ENCODE measurements at regions not wholly inside any gene's neighbourhood (a gene's known extent, or its start where the extent isn't known, plus 50 kb on each side); places are given as distances from the start of the nearest gene placed in this dataset.

GRCh38 chr10:56728349-56728748 lies 367.3 kb upstream of the ZWINT start:
- Mint-ChIP-seq H3K36me3 (ENCODE audit: low read depth) (no peaks in the 10 kb centered on the region), H3K27me3 (ENCODE audit: low read depth) (no peaks in the 10 kb centered on the region), H3K4me3 (no peak overlapping the region), H3K4me1 (ENCODE audit: low read depth) (no peaks in the 10 kb centered on the region), H3K27ac (no peak overlapping the region), H3K9me3 (peaks cover 26% of the 10 kb centered on the region)

- no peaks in the 10 kb centered on the region for H3K4me1 Mint-ChIP-seq (ENCODE audit: low read depth)
- H3K27me3 Mint-ChIP-seq (ENCODE audit: low read depth), result no peaks in the 10 kb centered on the region
- no peaks in the 10 kb centered on the region for H3K36me3 Mint-ChIP-seq (ENCODE audit: low read depth)
- no peak overlapping the region for H3K27ac Mint-ChIP-seq
- H3K9me3 Mint-ChIP-seq, result peaks cover 14% of the 10 kb centered on the region
- H3K4me3 Mint-ChIP-seq, result no peak overlapping the region
Observed at GRCh38 chr10:56722912-56723311, 361.9 kb upstream of the ZWINT start.

- H3K27ac Mint-ChIP-seq, result no peak overlapping the region
- no peaks in the 10 kb centered on the region for H3K27me3 Mint-ChIP-seq (ENCODE audit: low read depth)
- H3K4me1 Mint-ChIP-seq (ENCODE audit: low read depth), result no peaks in the 10 kb centered on the region
- H3K4me3 Mint-ChIP-seq, result no peak overlapping the region
- no peaks in the 10 kb centered on the region for H3K36me3 Mint-ChIP-seq (ENCODE audit: low read depth)
- H3K9me3 Mint-ChIP-seq, result peaks cover 25% of the 10 kb centered on the region
Observed at GRCh38 chr10:56715262-56715661, 354.2 kb upstream of the ZWINT start.

GRCh38 chr10:56698506-56698905 lies 337.4 kb upstream of the ZWINT start:
- H3K27me3 Mint-ChIP-seq (ENCODE audit: low read depth), result no peaks in the 10 kb centered on the region
- H3K4me1 Mint-ChIP-seq (ENCODE audit: low read depth), result no peaks in the 10 kb centered on the region
- no peaks in the 10 kb centered on the region for H3K9me3 Mint-ChIP-seq
- no peaks in the 10 kb centered on the region for H3K36me3 Mint-ChIP-seq (ENCODE audit: low read depth)
- H3K4me3 Mint-ChIP-seq, result no peak overlapping the region
- H3K27ac Mint-ChIP-seq, result no peak overlapping the region

- no peak overlapping the region for H3K27ac Mint-ChIP-seq
- no peak overlapping the region for H3K4me3 Mint-ChIP-seq
- peaks cover 26% of the 10 kb centered on the region for H3K9me3 Mint-ChIP-seq
- no peaks in the 10 kb centered on the region for H3K36me3 Mint-ChIP-seq (ENCODE audit: low read depth)
- H3K4me1 Mint-ChIP-seq (ENCODE audit: low read depth), result no peaks in the 10 kb centered on the region
- no peaks in the 10 kb centered on the region for H3K27me3 Mint-ChIP-seq (ENCODE audit: low read depth)
Observed at GRCh38 chr10:56679578-56679977, 318.5 kb upstream of the ZWINT start.

GRCh38 chr10:56662765-56663447 lies 301.8 kb upstream of the ZWINT start:
- Mint-ChIP-seq H3K9me3 (peaks cover 13% of the 10 kb centered on the region), H3K36me3 (ENCODE audit: low read depth) (no peaks in the 10 kb centered on the region), H3K27me3 (ENCODE audit: low read depth) (no peaks in the 10 kb centered on the region), H3K4me3 (no peak overlapping the region), H3K27ac (no peak overlapping the region), H3K4me1 (ENCODE audit: low read depth) (no peaks in the 10 kb centered on the region)

GRCh38 chr10:56653289-56653688 lies 292.2 kb upstream of the ZWINT start:
- H3K27ac Mint-ChIP-seq, result no peak overlapping the region
- H3K4me1 Mint-ChIP-seq (ENCODE audit: low read depth), result no peaks in the 10 kb centered on the region
- H3K27me3 Mint-ChIP-seq (ENCODE audit: low read depth), result no peaks in the 10 kb centered on the region
- H3K9me3 Mint-ChIP-seq, result peaks cover 4% of the 10 kb centered on the region
- no peaks in the 10 kb centered on the region for H3K36me3 Mint-ChIP-seq (ENCODE audit: low read depth)
- H3K4me3 Mint-ChIP-seq, result no peak overlapping the region

- Mint-ChIP-seq H3K4me1 (ENCODE audit: low read depth) (no peaks in the 10 kb centered on the region), H3K27ac (no peak overlapping the region), H3K27me3 (ENCODE audit: low read depth) (no peaks in the 10 kb centered on the region), H3K36me3 (ENCODE audit: low read depth) (no peaks in the 10 kb centered on the region), H3K4me3 (no peak overlapping the region), H3K9me3 (peaks cover 15% of the 10 kb centered on the region)
Observed at GRCh38 chr10:56646329-56647111, 285.5 kb upstream of the ZWINT start.

GRCh38 chr10:56633876-56634452 lies 272.9 kb upstream of the ZWINT start:
- Mint-ChIP-seq H3K4me3 (no peak overlapping the region), H3K9me3 (peaks cover 23% of the 10 kb centered on the region), H3K27me3 (ENCODE audit: low read depth) (no peaks in the 10 kb centered on the region), H3K27ac (no peak overlapping the region), H3K4me1 (ENCODE audit: low read depth) (no peaks in the 10 kb centered on the region), H3K36me3 (ENCODE audit: low read depth) (no peaks in the 10 kb centered on the region)

- Mint-ChIP-seq H3K27me3 (ENCODE audit: low read depth) (no peaks in the 10 kb centered on the region), H3K36me3 (ENCODE audit: low read depth) (no peaks in the 10 kb centered on the region), H3K4me1 (ENCODE audit: low read depth) (no peaks in the 10 kb centered on the region), H3K9me3 (peaks cover 16% of the 10 kb centered on the region), H3K27ac (no peak overlapping the region), H3K4me3 (no peak overlapping the region)
Observed at GRCh38 chr10:56632537-56632936, 271.5 kb upstream of the ZWINT start.

GRCh38 chr10:56624082-56624481 lies 263.0 kb upstream of the ZWINT start:
- Mint-ChIP-seq H3K36me3 (ENCODE audit: low read depth) (no peaks in the 10 kb centered on the region), H3K27ac (no peak overlapping the region), H3K4me3 (no peak overlapping the region), H3K4me1 (ENCODE audit: low read depth) (peaks cover 3% of the 10 kb centered on the region), H3K27me3 (ENCODE audit: low read depth) (no peaks in the 10 kb centered on the region), H3K9me3 (peaks cover 3% of the 10 kb centered on the region)

- Mint-ChIP-seq H3K27me3 (ENCODE audit: low read depth) (no peaks in the 10 kb centered on the region), H3K4me3 (no peak overlapping the region), H3K9me3 (peaks cover 3% of the 10 kb centered on the region), H3K4me1 (ENCODE audit: low read depth) (peaks cover 3% of the 10 kb centered on the region), H3K27ac (no peak overlapping the region), H3K36me3 (ENCODE audit: low read depth) (no peaks in the 10 kb centered on the region)
Observed at GRCh38 chr10:56623064-56623463, 262.0 kb upstream of the ZWINT start.

GRCh38 chr10:56622335-56622973 lies 261.4 kb upstream of the ZWINT start:
- Mint-ChIP-seq H3K9me3 (peaks cover 3% of the 10 kb centered on the region), H3K27me3 (ENCODE audit: low read depth) (no peaks in the 10 kb centered on the region), H3K36me3 (ENCODE audit: low read depth) (no peaks in the 10 kb centered on the region), H3K4me3 (peak overlapping the region; percentile 32), H3K4me1 (ENCODE audit: low read depth) (peaks cover 3% of the 10 kb centered on the region), H3K27ac (no peak overlapping the region)

GRCh38 chr10:56606202-56606601 lies 245.1 kb upstream of the ZWINT start:
- Mint-ChIP-seq H3K4me3 (no peak overlapping the region), H3K4me1 (ENCODE audit: low read depth) (no peaks in the 10 kb centered on the region), H3K36me3 (ENCODE audit: low read depth) (no peaks in the 10 kb centered on the region), H3K27me3 (ENCODE audit: low read depth) (no peaks in the 10 kb centered on the region), H3K27ac (no peak overlapping the region), H3K9me3 (no peaks in the 10 kb centered on the region)

GRCh38 chr10:56605051-56605450 lies 244.0 kb upstream of the ZWINT start:
- Mint-ChIP-seq H3K4me1 (ENCODE audit: low read depth) (no peaks in the 10 kb centered on the region), H3K27ac (no peak overlapping the region), H3K27me3 (ENCODE audit: low read depth) (no peaks in the 10 kb centered on the region), H3K36me3 (ENCODE audit: low read depth) (no peaks in the 10 kb centered on the region), H3K4me3 (no peak overlapping the region), H3K9me3 (no peaks in the 10 kb centered on the region)

Data from T-helper 1 cell treated with Interleukin-12 subunit alpha and Interleukin-12 subunit beta and Interleukin-4 antibody, amounts not matched to agents 30 μg/mL and 1 μg/mL, for 36 hours (primary cell).